ENCODE measurements at regions not wholly inside any gene's neighbourhood (a gene's known extent, or its start where the extent isn't known, plus 50 kb on each side); places are given as distances from the start of the nearest gene placed in this dataset.

GRCh38 chr13:31426395-31426794, 226.6 kb downstream of the B3GLCT start:
- no peak for TF ChIP-seq POLR2A (IDR thresholded peaks at IDR 0.05; ENCODE audit: low read length)
- TF ChIP-seq GATA1 (IDR thresholded peaks at IDR 0.05; ENCODE audit: low read depth, low read length) = no peak

All from erythroblast (primary cell).